Kidney epithelial cell (primary cell): ENCODE measurements at regions not wholly inside any gene's neighbourhood (a gene's known extent, or its start where the extent isn't known, plus 50 kb on each side); places are given as distances from the start of the nearest gene placed in this dataset.
"Not testable (repeated sequence)": the region's sequence is repeated elsewhere in the genome, so short reads cannot be mapped to it uniquely, and the experiment has no call there.

Experiments used
- DNase-seq: peaks from one replicate; pipeline ENCODE4 v3.0.0-alpha.2; 2010; ENCODE audit warnings: low read depth
- H3K27me3 ChIP-seq: 2 replicates; pipeline ENCODE4 v1.6.0; 2011; ENCODE audit warnings: low read length; ENCODE audit not compliant: control insufficient read depth, insufficient read depth
- H3K36me3 ChIP-seq: 2 replicates; pipeline ENCODE4 v1.5.1; 2011; ENCODE audit warnings: low read length; ENCODE audit not compliant: control insufficient read depth, insufficient read depth
- H3K4me3 ChIP-seq: 2 replicates; pipeline ENCODE4 v1.5.1; 2011; ENCODE audit warnings: low read depth, mild to moderate bottlenecking, control low read depth, low read length
- TF ChIP-seq, protein P1 (sequence below): IDR thresholded peaks from 2 replicates; pipeline ENCODE4 v1.5.1; 2011; ENCODE audit warnings: mild to moderate bottlenecking, moderate library complexity, low read length, control low read depth, inconsistent platforms; ENCODE audit not compliant: insufficient read depth, poor library complexity, severe bottlenecking

DNA sequence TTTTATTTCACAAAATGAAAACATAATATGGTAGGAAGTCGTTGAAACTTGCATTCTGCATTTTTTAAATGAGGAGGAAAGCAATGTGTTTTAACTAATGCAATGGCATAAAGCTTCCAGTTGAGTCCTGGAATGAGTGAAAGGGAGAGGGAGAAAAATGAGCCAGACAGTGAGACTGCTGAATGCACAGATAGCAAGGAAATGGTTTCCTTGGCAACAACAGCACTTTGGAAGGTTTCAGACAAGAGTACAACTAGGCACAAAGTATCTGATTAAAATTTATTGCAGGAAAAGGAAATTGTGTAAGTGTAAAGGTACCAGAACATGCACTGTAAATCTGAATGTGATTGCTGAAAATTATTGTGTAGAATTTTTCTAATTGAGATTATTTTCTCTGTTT lies 320.1 kb upstream of the KYNU start:
- no peaks in the 10 kb centered on the region for H3K27me3 ChIP-seq
- H3K4me3 ChIP-seq = no peak overlapping the region
- no peak for DNase-seq
- TF ChIP-seq, protein P1, sequence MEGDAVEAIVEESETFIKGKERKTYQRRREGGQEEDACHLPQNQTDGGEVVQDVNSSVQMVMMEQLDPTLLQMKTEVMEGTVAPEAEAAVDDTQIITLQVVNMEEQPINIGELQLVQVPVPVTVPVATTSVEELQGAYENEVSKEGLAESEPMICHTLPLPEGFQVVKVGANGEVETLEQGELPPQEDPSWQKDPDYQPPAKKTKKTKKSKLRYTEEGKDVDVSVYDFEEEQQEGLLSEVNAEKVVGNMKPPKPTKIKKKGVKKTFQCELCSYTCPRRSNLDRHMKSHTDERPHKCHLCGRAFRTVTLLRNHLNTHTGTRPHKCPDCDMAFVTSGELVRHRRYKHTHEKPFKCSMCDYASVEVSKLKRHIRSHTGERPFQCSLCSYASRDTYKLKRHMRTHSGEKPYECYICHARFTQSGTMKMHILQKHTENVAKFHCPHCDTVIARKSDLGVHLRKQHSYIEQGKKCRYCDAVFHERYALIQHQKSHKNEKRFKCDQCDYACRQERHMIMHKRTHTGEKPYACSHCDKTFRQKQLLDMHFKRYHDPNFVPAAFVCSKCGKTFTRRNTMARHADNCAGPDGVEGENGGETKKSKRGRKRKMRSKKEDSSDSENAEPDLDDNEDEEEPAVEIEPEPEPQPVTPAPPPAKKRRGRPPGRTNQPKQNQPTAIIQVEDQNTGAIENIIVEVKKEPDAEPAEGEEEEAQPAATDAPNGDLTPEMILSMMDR = no peak
- no peaks in the 10 kb centered on the region for H3K36me3 ChIP-seq

DNA sequence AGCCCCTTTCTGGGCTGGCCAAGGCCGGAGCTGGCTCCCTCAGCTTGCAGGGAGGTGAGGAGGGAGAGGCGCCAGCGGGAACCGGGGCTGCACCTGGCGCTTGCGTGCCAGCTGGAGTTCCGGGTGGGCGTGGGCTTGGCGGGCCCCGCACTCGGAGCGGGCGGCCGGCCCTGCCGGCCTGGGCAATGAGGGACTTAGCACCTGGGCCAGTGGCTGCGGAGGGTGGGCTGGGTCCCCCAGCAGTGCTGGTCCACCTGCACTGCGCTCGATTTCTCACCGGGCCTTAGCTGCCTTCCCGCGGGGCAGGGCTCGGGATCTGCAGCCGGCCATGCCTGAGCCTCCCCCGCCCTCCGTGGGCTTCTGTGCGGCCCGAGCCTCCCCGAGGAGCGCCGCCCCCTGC lies 331.5 kb upstream of the KYNU start:
- not testable (repeated sequence) for DNase-seq, H3K27me3 ChIP-seq, H3K36me3 ChIP-seq, H3K4me3 ChIP-seq

GRCh38 chr2:142545036-142545435 lies 332.4 kb upstream of the KYNU start:
- no peaks in the 10 kb centered on the region for H3K36me3 ChIP-seq
- no peaks in the 10 kb centered on the region for H3K27me3 ChIP-seq
- TF ChIP-seq, protein P1 = no peak
- no peak for DNase-seq
- H3K4me3 ChIP-seq = no peak overlapping the region

DNA sequence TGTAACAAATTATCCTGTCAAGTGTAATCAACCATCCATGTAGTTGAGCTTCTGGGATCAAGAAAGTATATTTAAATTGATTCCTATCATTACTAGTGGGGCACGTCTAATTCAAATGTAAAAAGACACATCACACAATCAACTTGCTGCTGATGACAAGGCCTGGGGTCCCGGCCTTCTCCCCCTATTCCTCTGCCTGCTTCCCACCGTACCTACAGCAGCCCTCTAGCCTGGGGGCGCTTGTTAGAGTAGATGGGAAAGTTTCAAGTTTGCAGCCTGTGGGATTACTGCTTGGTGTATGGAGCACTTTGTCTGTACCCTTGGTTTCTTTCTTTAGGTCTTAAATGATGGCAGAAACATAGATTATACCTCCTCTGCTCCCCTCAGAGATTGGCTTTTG lies 333.3 kb upstream of the KYNU start:
- no peaks in the 10 kb centered on the region for H3K27me3 ChIP-seq
- DNase-seq = no peak
- H3K36me3 ChIP-seq = no peaks in the 10 kb centered on the region
- TF ChIP-seq, protein P1 = no peak
- no peak overlapping the region for H3K4me3 ChIP-seq

- no peak for DNase-seq
- TF ChIP-seq, protein P1 = no peak
- H3K36me3 ChIP-seq = no peaks in the 10 kb centered on the region
- no peaks in the 10 kb centered on the region for H3K27me3 ChIP-seq
- H3K4me3 ChIP-seq = no peak overlapping the region
These were observed 335.0 kb upstream of the KYNU start for GRCh38 chr2:142542431-142542910.

DNA sequence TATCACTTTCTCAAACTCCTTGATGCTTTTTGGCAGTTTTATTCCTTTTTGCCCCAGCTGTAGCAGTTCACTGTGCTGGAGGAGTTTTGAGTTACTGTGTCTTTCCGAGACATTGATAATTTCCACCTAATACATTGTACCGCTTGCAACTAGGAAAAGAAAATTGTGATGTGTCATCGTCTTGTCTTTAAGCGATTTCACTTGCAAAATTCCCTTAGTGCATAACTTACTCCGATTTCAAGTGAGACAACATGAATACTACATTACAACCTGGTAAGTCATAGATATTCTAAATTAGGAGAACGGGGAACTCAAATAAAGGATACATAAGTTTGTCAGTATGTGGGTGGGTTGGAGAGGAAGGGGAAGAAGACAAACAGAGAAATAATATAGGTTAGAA lies 340.5 kb upstream of the KYNU start:
- no peak overlapping the region for H3K4me3 ChIP-seq
- no peak for DNase-seq
- H3K27me3 ChIP-seq = no peaks in the 10 kb centered on the region
- TF ChIP-seq, protein P1 = no peak
- H3K36me3 ChIP-seq = no peaks in the 10 kb centered on the region
